Breast epithelium (tissue), 4 donors: ENCODE measurements at regions not wholly inside any gene's neighbourhood (a gene's known extent, or its start where the extent isn't known, plus 50 kb on each side); places are given as distances from the start of the nearest gene placed in this dataset.

ENCODE experiments used
- DNase-seq, 2 donors: peaks; one replicate each; pipeline ENCODE4 v3.0.0-alpha.2; 2019; ENCODE audit warnings: low spot score in 2 of 2
- H3K27ac ChIP-seq, 2 donors: fragments of 200-600 bp; sonication (generic) in 1 of 2; one replicate each; pipeline ENCODE4 v1.5.1; 2016 to 2019; ENCODE audit warnings: mild to moderate bottlenecking in 1 of 2
- H3K27me3 ChIP-seq, 2 donors: fragments of 200-600 bp; sonication (generic) in 1 of 2; one replicate each; pipeline versions ENCODE4 v1.5.1 to v1.6.0; 2017 to 2019; ENCODE audit warnings: control low read depth in 1 of 2, mild to moderate bottlenecking in 1 of 2
- H3K36me3 ChIP-seq: fragments of 200-600 bp; one replicate; pipeline ENCODE4 v1.5.1; 2019
- H3K4me1 ChIP-seq, 2 donors: fragments of 200-600 bp; sonication (generic); one replicate each; pipeline ENCODE4 v1.5.1; 2016 to 2019; ENCODE audit warnings: control low read depth in 1 of 2
- H3K4me3 ChIP-seq, 3 donors: fragments of 200-600 bp; sonication (generic); 1 replicate in 2 of 3; 2 replicates in 1 of 3; pipeline ENCODE4 v1.5.1; 2016 to 2019; ENCODE audit warnings: mild to moderate bottlenecking in 3 of 3, moderate library complexity in 2 of 3
- H3K9me3 ChIP-seq, 2 donors: fragments of 200-600 bp; sonication (generic) in 1 of 2; one replicate each; pipeline ENCODE4 v1.5.1; 2016 to 2019; ENCODE audit warnings: control low read depth in 1 of 2
- CTCF ChIP-seq, 3 donors: fragments of 450-650 bp; IDR thresholded peaks; one replicate each; pipeline ENCODE4 v1.5.1; 2016 to 2017; ENCODE audit warnings: antibody characterized with exemption in 3 of 3, mild to moderate bottlenecking in 3 of 3, moderate library complexity in 3 of 3
- POLR2A ChIP-seq: fragments of 450-650 bp; IDR thresholded peaks from one replicate; pipeline ENCODE4 v1.6.1; 2016; ENCODE audit warnings: antibody characterized with exemption, mild to moderate bottlenecking, moderate library complexity
- POLR2AphosphoS5 ChIP-seq, 3 donors: sonication (generic); formaldehyde crosslinking; IDR thresholded peaks; one replicate each; pipeline ENCODE4 v1.6.1; 2017; ENCODE audit warnings: antibody characterized with exemption in 3 of 3
- intact Hi-C: fragments of 100-400 bp; cut with DNase I; formaldehyde crosslinking; loops from one replicate; pipeline ENCODE4 v1.15.1; 2023; ENCODE audit warnings: low total_unique reads

- Histone ChIP-seq H3K9me3 (no peaks in the 10 kb centered on the region), H3K4me1 (no peaks in the 10 kb centered on the region), H3K27ac (no peak overlapping the region), H3K27me3 (no peaks in the 10 kb centered on the region), H3K36me3 (no peaks in the 10 kb centered on the region), H3K4me3 (no peak overlapping the region)
- DNase-seq = no peak
- intact Hi-C loops = loop anchor here (5.0 kb wide), 1 partner anchor 331 kb away; no protein-coding TSS in a partner anchor
- TF ChIP-seq POLR2AphosphoS5 (IDR thresholded peaks at IDR 0.05) (no peak), CTCF (IDR thresholded peaks at IDR 0.05) (no peak), POLR2A (no peak)
Observed at GRCh38 chr2:40556739-40557138, 104.8 kb upstream of the SLC8A1 start.

- Histone ChIP-seq H3K36me3 (no peaks in the 10 kb centered on the region), H3K4me1 (no peaks in the 10 kb centered on the region), H3K27ac (no peak overlapping the region), H3K9me3 (no peaks in the 10 kb centered on the region), H3K27me3 (no peaks in the 10 kb centered on the region), H3K4me3 (no peak overlapping the region)
- no peak for DNase-seq
- TF ChIP-seq POLR2A (no peak), CTCF (IDR thresholded peaks at IDR 0.05) (no peak), POLR2AphosphoS5 (IDR thresholded peaks at IDR 0.05) (no peak)
- intact Hi-C loops = loop anchor here (5.0 kb wide), 1 partner anchor 329 kb away; no protein-coding TSS in a partner anchor
Observed at GRCh38 chr2:40558761-40559160, 106.9 kb upstream of the SLC8A1 start.

- no peak overlapping the region for H3K27ac ChIP-seq
- H3K4me3 ChIP-seq = no peak overlapping the region
- no peak for DNase-seq
- H3K9me3 ChIP-seq = no peaks in the 10 kb centered on the region
- intact Hi-C loops = loop anchor here (5.0 kb wide), 1 partner anchor 328 kb away; no protein-coding TSS in a partner anchor
- no peaks in the 10 kb centered on the region for H3K4me1 ChIP-seq
- no peaks in the 10 kb centered on the region for H3K36me3 ChIP-seq
- no peaks in the 10 kb centered on the region for H3K27me3 ChIP-seq
- no peak for TF ChIP-seq POLR2AphosphoS5 (IDR thresholded peaks at IDR 0.05)
- TF ChIP-seq POLR2A = no peak
- TF ChIP-seq CTCF (IDR thresholded peaks at IDR 0.05) = no peak
Observed at GRCh38 chr2:40559175-40559574, 107.3 kb upstream of the SLC8A1 start.

GRCh38 chr2:40564184-40564583 is 112.3 kb upstream of the SLC8A1 start:
- no peaks in the 10 kb centered on the region for H3K4me1 ChIP-seq
- no peak overlapping the region for H3K4me3 ChIP-seq
- DNase-seq = no peak
- no peaks in the 10 kb centered on the region for H3K36me3 ChIP-seq
- no peak for TF ChIP-seq POLR2AphosphoS5 (IDR thresholded peaks at IDR 0.05)
- no peak for TF ChIP-seq POLR2A
- no peak for TF ChIP-seq CTCF (IDR thresholded peaks at IDR 0.05)
- intact Hi-C loops = no loop called here
- H3K27ac ChIP-seq = no peak overlapping the region
- H3K9me3 ChIP-seq = no peaks in the 10 kb centered on the region
- H3K27me3 ChIP-seq = no peaks in the 10 kb centered on the region

- intact Hi-C loops = no loop called here
- no peaks in the 10 kb centered on the region for H3K9me3 ChIP-seq
- H3K36me3 ChIP-seq = no peaks in the 10 kb centered on the region
- DNase-seq = no peak
- no peaks in the 10 kb centered on the region for H3K4me1 ChIP-seq
- no peak overlapping the region for H3K27ac ChIP-seq
- no peaks in the 10 kb centered on the region for H3K27me3 ChIP-seq
- H3K4me3 ChIP-seq = no peak overlapping the region
- TF ChIP-seq POLR2AphosphoS5 (IDR thresholded peaks at IDR 0.05) (no peak), CTCF (IDR thresholded peaks at IDR 0.05) (no peak), POLR2A (no peak)
Observed at GRCh38 chr2:40579247-40579646, 127.4 kb upstream of the SLC8A1 start.
